H1 (cell line): ENCODE measurements at regions not wholly inside any gene's neighbourhood (a gene's known extent, or its start where the extent isn't known, plus 50 kb on each side); places are given as distances from the start of the nearest gene placed in this dataset.

Experiments
- CHD7 ChIP-seq: fragments of 300-600 bp; sonication (generic); IDR thresholded peaks from 2 replicates; pipeline ENCODE4 v1.7.1; 2012; ENCODE audit warnings: low read length, moderate library complexity, mild to moderate bottlenecking, inconsistent platforms; ENCODE audit not compliant: insufficient replicate concordance
- CTCF ChIP-seq, 3 experiments: IDR thresholded peaks; 1 replicate in 2 of 3; 2 replicates in 1 of 3; pipeline versions ENCODE4 v1.5.1 to v1.6.1; 2011; ENCODE audit warnings: low read length in 3 of 3, mild to moderate bottlenecking in 3 of 3, inconsistent platforms in 2 of 3, low read depth in 1 of 3, moderate library complexity in 1 of 3; ENCODE audit not compliant: insufficient read depth in 1 of 3; ENCODE audit errors: control extremely low read depth in 1 of 3
- GABPA ChIP-seq: IDR thresholded peaks from 2 replicates; pipeline ENCODE4 v1.6.1; 2011; ENCODE audit warnings: mild to moderate bottlenecking, low read length, moderate library complexity, borderline replicate concordance; ENCODE audit not compliant: insufficient read depth
- JUN ChIP-seq: IDR thresholded peaks from 2 replicates; pipeline ENCODE4 v1.6.1; 2011; ENCODE audit warnings: low read depth, mild to moderate bottlenecking, improper control_type of control experiment, low read length
- KDM5A ChIP-seq: fragments of 200-600 bp; IDR thresholded peaks from 2 replicates; pipeline ENCODE4 v1.7.1; 2012; ENCODE audit warnings: mild to moderate bottlenecking, low read length, inconsistent platforms, mixed read lengths
- POLR2AphosphoS5 ChIP-seq: IDR thresholded peaks from 2 replicates; pipeline ENCODE4 v1.6.1; 2011; ENCODE audit warnings: low read depth, low read length
- RXRA ChIP-seq: IDR thresholded peaks from 2 replicates; pipeline ENCODE4 v1.6.1; 2011; ENCODE audit warnings: low read depth, mild to moderate bottlenecking, low read length, moderate library complexity; ENCODE audit not compliant: insufficient read depth
- SIN3A ChIP-seq, 2 experiments: IDR thresholded peaks in 1 of 2; conservative IDR thresholded peaks in 1 of 2; 2 replicates each; pipeline ENCODE4 v1.6.1; 2011 to 2012; ENCODE audit warnings: low read length in 2 of 2, improper control_type of control experiment in 1 of 2, low read depth in 1 of 2, mild to moderate bottlenecking in 1 of 2
- SIX5 ChIP-seq: IDR thresholded peaks from 2 replicates; pipeline ENCODE4 v1.6.1; 2011; ENCODE audit warnings: mild to moderate bottlenecking, low read depth, low read length
- TCF12 ChIP-seq: IDR thresholded peaks from 2 replicates; pipeline ENCODE4 v1.6.1; 2011; ENCODE audit warnings: low read depth, mild to moderate bottlenecking, low read length

- TF ChIP-seq CHD7 (no peak), JUN (no peak), SIX5 (no peak), POLR2AphosphoS5 (no peak), SIN3A (conservative IDR thresholded peaks at IDR 0.05 in 1 of 2, IDR thresholded peaks at IDR 0.05 in 1 of 2; ENCODE audit: low read depth in 1 of 2, low read length in 2 of 2) (no peak), TCF12 (no peak), KDM5A (no peak), GABPA (no peak), CTCF (IDR thresholded peaks at IDR 0.05; ENCODE audit: control extremely low read depth in 1 of 3, insufficient read depth in 1 of 3, low read depth in 1 of 3, low read length in 3 of 3) (no peak), RXRA (no peak)
These were observed 247.9 kb upstream of the B3GALT2 start (continued) for GRCh38 chr1:193434319-193434718.
